ENCODE measurements at regions not wholly inside any gene's neighbourhood (a gene's known extent, or its start where the extent isn't known, plus 50 kb on each side); places are given as distances from the start of the nearest gene placed in this dataset.
"Not testable (repeated sequence)": the region's sequence is repeated elsewhere in the genome, so short reads cannot be mapped to it uniquely, and the experiment has no call there.

DNA sequence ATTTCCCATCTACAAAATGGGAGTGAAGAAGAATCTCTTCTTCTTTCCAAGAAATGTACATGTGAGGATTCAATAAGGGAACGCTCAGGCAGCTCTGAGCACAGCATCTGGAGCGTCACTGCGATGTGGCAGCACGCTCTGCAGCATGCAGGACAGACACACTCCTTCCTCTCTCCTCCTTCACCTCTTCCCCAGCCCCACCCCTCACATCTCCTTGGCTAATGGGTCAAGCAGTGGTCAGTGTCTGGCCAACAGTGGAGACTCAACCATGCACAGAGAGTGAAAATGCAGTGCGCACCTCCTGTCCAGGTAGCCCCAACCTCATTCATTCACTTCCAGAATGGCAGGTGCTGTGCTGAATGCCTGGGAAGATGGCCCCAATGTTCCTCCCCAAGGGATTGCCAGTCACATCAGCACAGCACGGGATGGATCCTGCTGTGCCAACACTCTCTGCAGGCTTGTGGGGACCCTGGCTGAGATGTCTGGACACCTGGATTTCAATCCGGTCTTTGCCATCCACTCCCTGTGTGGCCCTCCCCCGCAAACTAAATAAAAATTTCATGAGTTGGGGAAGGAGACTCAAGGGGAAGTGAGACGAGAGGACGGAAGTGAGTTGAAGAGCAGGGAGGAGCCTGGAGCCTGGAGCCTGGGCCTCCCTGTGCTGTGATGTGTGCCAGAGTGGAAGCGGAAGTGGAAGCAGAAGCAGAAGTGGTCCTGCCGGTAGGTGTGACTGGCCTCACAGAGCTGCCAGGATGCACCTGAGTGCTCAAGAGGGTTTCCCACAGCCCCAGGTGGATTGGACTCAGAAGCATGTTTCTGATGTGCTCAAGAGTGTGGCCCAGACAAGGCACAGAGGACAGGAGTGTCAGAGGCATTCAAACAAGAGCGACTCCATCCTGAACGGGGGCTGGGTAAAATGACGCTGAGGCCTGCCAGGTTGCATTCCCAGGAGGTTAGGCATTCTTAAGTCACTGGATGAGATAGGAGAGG is 163.9 kb downstream of the SMAD6 start:
- DNase-seq: no peak

DNA sequence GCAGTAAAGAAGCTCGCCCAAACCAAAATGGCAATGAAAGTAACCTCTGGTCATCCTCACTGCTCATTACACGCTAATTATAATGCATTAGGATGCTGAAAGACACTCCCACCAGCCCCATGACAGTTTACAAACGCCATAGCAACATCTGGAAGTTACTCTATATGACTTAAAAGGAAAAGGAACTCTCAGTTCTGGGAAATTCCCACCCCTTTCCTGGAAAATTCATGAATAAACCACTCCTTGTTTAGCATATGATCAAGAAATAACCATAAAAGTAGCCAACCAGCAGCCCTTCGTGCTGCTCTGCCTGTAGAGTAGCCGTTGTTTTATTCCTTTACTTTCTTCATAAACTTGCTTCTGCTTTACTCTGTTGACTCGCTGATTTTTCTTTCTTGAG is 164.6 kb downstream of the SMAD6 start:
- no peak for DNase-seq

DNA sequence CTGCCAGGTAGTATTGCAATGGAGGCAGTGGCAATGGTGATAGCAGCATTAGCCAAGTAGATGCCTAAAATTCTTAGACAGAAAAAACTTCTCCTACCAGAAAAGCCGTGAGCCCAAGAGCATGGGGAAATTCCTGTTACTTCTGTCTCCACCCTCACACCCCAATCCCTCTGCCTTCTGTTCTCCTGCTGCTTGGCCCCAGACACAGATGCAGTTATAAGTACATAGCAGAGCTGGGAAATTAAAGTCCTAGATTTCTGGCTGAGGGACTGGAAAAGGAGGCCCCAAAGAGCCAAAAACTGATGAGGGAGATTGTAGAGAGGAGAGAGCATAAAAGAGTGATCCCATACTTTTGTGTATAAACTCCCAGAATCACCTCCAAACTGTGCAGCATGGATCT is 166.9 kb downstream of the SMAD6 start:
- no peak for DNase-seq

DNA sequence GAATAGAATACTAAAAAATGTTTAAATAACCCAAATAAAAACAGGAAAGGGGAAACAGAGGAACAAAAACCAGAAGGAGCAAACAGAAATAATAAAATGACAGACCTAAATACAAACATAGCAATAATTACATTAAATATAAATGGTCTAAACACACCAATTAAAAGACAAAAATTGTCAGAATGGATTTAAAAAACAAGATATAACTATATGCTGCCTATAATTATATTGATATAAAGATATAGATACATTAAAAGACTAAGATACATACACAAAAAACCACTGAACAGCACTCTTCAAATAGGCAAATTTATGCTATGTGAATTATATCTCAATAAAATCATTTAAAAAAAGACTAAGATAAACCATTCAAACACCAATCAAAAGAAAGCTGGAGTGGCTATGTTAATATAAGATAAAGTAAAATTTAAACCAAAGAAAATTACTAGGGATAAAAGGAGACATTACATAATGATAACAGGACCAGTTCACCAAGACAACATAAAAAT is 168.9 kb downstream of the SMAD6 start:
- no peak for DNase-seq

DNA sequence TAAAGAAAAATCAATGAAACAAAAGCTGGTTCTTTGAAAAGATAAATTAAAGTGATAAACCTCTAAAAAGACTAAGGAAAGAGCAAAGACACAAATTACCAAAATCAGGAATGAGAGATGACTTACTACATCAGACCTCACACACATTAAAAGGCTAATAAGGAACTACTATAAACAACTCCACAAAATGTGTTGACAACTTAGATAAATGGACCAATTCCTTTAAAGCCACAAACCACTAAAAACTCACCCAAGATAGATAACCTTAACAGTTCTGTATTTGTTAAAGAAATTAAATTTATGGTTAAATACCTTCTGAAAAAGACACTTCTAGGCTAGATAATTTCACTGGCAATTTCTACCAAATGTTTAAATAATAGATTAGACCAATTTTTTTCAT is 170.4 kb downstream of the SMAD6 start:
- DNase-seq: no peak

DNA sequence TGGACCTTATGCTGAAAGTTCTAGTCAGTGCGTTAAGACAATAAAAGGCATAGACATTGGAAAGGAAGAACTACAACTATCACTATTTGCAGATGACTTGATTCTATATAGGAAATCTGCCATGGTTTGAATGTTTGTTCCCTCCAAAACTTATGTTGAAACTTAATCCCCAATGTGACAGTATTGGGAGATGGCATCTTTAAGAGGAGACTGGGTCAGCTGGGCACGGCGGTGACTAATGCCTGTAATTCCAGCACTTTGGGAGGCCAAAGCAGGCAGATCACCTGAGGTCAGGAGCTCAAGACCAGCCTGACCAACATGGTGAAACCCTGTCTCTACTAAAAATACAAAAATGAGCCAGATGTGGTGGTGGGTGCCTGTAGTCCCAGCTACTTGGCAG is 171.3 kb downstream of the SMAD6 start:
- DNase-seq: not testable (repeated sequence)

DNA sequence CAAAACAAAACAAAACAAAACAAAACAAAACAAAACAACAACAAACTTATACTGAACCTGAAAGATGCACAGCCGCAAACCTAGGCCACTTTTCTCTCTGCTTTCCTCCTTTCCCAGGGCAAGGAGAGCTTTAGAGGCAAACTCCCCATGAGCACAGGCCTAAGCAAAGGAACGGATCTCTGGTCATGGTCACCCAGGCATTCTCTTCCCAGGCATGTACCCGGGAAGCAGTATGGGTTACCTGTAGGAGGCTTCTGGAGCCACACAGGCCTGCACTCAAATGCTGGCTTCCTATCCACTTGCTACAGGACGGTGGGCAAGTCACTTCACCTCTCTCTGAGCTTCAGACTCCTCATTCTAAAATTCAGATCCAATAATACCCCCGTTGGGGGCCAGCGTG is 171.8 kb downstream of the SMAD6 start:
- no peak for DNase-seq

DNA sequence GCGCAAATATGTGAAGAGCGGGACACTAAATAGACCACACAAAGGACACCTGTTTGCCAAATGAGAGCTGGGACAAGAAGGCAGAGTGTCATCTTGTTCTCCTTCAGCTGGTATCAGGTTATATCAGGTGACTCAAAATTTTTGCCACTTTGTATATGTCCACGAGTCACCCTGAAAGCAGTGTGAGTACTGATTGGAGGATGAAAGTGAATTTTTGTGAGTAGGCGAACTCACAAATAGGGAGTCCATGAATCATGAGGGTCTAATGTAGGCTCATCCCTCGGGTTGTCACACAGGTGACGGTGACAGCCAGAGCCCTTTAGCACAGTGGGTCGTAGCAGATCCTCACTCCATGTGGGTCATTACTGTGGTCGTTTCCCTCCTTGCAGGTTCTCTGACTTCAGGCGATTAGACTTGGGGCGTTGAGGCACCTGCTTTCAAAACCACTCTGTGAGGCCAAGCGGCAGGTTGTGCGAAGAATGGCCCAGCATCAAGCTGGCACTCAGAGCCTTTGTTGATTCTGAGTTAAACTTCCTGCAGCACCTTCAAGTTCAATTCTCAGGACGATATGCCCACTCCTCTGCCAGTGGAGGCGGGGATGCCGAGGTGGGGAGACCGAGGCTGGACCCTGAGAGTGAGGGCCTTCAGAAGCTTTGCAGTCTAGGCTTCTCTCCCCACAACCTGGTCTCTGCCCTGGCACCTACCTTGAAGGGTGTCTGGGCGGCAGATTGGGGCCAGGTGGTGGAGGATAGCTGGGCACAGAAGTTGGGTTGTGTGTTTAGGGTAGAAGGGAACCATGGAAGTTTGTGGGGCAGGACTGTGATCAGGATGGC is 173.8 kb downstream of the SMAD6 start:
- DNase-seq: no peak

DNA sequence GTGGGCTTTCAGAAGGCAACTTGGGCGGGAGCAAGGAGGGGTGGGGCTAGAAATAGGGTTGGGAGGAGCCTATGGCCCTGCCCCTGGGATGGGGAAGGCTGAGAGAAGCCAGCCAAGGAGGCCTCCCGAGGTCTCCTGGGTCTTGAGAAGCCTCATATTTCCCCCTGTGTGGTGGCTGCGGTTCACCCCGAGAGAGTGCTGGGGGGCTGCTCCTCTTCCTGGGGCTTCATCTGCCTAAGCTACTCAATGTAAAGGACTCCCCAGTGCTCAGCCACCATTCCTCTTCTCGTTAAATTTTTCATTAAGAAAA is 174.3 kb downstream of the SMAD6 start:
- no peak for DNase-seq

DNA sequence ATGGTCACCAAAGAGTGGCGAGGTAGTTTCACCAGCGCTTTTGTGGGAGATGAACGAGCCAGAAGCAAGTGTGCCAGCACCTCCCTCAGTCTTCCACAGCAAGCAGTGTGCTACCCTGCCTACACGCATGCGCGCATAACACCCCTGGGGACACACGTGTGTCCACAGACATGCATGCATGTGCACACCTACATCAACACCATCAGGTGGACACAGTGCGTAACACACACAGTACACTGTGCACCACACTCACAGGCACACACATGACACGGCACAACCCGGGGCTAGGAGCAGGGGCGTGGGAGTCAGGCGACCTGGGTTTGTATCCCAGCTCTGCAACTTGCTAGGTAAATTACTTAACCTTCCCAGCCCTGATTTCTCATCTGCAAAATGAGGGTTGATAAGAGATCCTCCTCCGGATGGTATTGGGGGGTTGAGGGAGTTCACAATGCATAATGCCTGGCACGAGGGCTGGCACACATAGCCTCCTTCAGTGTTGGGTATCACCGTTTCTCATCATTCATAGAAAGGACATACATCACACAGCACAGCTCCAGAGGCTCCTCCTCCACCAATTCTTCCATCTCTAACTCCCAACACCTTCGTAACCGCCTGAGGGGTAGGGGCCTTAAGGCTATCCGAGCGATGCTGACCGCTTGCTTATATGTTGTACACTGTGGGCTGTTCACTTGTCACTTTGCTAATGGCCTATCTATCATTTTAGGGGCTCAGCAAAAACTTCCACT is 174.9 kb downstream of the SMAD6 start:
- no peak for DNase-seq

DNA sequence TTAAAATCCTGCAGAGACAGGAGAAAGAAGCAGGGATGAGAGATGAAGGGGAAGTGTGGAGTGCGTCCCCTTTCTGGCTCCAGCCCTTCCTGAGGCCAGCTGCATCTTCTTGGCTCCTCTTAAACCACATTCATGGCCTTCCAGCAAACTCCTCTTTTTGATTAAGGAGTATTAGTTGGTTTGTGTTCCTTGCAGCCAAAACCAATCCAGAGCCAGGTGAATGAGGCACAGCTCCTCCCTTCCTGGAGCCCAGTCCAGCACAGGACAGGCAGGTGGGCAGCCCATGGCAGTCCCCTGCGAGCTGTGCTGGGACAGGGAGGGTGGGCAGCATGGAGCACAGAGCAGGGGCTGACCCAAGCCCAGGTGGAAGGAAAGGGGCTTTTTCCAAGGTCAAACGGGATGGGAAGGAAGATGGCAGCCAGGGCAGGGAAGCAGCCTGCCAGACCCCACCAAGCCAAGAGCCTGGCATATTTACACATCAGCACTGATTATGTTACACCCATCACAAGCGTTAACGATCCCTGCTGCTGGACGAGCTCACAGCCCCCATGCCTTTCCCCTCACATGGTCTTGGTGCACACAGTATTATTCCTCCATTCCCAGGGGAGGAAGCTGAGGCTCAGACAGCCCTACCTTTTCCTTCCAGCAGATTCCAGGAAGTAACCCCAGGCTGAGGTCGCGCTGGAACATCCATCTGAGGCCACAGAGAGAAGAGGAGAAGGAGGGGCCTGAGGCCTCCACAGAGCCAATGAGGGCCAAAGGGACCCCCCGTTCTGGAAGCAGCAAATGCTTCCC is 175.6 kb downstream of the SMAD6 start:
- no peak for DNase-seq

DNA sequence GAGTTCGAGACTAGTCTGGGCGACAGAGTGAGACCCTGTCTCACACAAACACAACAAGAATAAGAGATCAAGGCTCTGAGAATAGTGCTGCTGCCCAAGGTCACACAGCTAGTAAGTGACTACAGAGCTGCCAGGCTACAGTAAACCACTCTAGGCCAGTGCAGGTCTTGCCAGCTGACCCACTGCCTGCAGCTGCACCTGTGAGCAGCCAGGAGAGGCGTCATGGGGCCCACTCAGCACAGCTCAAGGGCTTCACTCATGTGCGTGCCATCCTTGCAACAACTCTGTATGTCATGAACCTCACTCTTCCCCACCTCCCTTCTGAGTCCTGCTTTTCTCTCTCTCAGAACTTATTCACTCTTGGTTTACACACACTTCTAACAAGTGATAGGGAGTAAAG is 176.7 kb downstream of the SMAD6 start:
- no peak for DNase-seq

DNA sequence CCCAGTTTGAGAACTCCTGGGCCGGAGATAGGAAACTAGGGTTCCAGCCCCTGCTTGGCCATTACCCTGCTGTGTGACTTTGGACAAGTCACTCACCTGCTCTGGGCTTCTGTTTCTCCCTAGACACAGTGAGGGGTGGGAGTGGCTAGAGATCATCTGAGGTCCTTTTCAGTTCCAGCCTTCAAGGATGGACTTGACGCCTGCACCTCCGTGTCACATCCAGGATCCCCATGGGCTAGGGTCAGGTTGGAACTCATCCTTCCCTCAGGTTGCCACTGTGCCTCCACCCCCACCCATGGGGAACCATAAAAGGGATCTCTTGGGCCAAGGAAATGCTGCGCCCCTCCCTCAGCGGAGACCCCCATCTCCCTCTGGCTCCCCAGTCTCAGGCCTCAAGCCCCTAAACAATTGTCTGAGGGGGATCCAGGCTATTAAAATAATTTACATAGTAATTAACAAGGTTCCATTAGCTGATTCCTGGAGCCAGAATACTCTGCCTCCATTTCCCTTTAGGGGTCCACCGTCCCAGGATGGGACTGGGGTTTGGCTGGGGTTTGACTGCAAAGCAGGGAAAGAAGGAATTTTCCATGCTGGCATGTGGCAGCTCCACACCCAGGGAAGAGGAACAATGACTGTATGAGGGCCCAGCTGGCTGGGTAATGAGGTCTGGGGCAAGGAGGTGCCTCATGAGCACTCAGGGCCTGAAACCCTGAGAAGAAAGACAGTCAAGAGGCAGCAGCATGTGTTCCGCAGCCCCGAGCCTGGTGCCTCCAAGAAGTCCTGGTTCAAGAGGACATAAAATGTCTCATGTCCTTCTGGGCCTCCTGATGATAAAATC is 177.7 kb downstream of the SMAD6 start:
- DNase-seq: no peak

DNA sequence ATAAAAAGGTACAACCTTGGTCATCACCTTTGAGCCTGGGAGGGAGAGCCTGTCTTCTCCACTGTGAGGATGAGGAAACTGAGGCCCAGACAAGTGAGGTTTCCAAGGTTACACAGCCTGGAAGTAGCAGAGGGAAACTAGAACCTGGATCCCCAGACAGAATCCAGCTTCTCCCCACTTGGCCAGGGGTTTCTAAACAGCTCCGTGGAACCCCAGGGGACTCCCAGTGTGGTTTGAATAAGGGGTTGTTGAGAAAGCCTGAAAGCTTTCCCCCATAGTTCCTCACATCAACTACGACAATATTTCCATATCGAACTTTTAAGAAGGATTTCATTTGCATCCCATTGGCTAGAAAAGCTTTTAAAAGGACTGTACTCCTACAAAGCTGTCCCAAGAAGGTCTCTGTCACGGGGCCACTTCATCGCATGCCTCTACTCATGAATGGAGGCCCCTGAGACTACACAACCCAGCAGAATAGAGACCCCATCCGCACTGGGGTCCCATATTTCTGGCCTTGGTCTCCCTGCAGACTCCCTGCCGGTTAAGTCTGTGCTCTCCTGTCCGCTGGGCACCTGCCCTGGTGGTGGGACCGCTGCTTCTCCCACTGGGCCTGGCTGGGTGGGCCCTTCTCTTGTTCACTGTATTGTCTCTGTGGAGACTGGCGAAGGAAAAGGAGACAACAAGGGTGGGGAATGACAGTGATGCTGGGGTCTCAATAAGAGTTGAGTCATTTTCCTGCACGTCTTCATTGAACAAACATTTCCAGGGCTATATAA is 178.5 kb downstream of the SMAD6 start:
- DNase-seq: no peak

DNA sequence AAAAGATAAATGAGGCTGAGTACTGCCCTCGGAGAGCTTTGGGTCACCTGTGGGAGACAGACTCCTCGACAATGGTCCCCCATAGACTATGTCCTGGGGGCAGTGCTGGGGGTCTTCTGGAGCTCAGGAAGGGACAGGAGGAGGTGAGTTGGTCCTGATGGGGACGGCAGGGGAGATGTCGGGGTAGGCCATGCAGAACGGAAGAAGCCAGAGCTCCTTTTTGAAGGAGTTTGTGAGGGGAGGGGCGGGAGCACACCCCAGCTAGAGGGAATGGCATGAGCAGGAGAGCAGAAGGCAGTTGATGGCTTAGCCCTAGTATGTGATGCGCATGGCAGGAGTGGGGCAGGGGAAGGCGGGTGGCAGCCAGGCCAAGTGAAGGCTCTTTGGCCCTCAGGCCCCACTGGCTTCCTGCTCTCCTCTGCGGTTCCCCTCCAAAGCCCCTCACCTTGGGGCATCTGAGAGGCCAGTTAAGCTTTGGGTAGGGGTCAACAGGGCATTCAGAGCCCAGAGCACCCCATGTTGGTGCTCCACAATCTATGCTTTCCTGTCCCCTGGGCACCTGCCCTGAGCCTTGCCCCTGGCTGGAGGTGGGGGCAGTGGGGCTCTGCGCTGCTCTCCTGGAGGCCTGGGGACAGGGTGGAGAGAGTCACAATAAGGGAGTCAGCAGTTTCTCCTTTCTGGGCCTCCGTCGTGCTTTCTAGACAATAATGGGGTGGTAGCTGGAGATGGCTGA is 179.3 kb downstream of the SMAD6 start:
- DNase-seq: no peak

DNA sequence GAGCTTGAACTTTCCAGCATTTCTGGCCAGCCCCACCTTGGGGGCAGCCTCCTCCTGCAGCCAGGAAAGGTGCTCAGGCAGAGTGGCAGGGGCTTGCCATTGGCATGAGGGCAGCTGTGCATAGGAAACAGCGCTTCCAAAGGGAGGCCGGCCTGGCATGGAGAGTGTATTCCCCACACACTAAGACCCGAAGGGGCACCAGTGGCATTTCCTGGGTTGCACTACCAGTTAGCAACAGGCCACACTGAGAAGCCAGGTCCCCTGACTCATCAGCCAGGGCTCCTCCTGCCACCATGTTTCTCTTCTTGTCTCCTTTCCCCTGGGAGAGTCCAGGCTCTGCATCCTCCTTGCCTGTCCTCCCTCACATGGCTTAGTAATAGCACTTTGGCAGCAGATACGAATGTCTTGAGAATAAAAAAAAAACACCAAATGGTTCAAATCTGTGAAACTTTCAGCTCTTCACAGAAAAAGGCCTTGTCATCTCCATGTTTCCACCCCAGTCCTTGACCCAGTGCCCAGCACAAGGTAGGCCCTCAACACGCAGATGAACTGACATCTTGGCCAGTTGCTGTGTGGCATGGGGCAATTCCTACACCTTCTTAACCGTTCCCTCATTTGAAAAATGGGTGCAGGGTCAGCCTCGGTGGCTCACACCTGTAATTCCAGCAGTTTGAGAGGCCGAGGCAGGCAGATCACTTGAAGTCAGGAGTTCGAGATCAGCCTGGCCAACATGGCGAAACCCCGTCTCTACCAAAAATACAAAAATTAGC is 180.4 kb downstream of the SMAD6 start:
- no peak for DNase-seq

DNA sequence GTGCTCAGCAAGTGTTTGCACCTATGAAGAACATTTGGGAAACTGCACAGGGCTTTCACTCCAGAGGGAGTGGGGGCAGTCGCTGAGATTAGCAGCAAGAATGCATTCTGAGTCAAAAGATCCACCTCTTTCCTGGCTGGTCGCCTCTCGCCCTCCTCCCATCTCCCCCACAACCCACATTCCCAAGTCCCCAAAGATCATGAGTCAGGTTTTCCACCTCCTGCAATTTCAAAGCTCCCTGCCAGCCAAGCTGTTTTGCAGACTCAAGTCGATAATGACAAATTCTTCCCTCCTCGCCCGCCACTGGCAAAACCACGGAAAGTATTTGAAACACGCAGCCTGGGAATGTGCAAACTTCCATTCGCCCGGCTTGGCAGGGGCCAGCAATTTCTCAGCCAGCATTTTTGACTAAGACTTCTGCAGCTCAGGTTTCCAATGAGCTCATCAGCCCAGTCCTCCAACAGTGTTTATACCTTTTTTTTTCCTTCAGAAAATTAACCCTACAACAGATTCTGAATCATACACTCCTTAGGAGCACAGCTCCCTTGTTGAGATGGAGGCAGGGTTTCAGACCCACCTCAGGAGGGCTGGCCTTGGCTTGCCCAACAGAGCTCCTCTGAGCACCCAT is 181.4 kb downstream of the SMAD6 start:
- DNase-seq: no peak

DNA sequence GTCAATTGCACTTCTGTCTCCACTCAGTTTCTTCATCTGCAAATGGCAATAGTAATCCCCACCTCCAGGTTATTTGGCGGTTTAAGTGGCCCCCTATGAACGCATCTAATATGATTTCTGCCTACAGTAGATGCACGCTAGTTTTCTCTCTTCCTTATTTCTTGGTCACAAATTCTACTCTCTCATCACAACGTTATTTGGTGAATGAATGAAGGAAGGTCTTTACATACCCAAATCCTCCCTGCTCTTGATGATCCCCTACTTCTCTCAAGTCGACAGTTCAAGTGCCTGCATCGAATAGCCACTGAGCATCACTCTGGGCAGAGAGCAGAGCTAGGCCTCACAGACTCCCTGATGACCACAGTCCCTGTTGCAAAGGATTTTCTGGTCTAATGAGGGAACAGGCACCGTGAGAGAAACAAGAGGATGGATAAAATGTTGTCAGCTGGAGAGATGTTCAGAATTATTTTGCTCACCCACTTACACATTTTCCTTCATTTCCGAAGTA is 181.2 kb upstream of the SMAD3 start:
- DNase-seq: no peak
